Transverse colon (tissue), 4 donors: ENCODE measurements at regions not wholly inside any gene's neighbourhood (a gene's known extent, or its start where the extent isn't known, plus 50 kb on each side); places are given as distances from the start of the nearest gene placed in this dataset.

Experiments
- CTCF ChIP-seq, 5 experiments: fragments of 200-600 bp in 3 of 5; fragments of 450-650 bp in 2 of 5; sonication (generic) in 3 of 5; IDR thresholded peaks; 1 replicate in 2 of 5; 2 replicates in 3 of 5; pipeline ENCODE4 v1.5.1; 2016 to 2017; ENCODE audit warnings: antibody characterized with exemption in 5 of 5, inconsistent platforms in 3 of 5, mild to moderate bottlenecking in 2 of 5, moderate library complexity in 1 of 5
- EP300 ChIP-seq: sonication (generic); formaldehyde crosslinking; IDR thresholded peaks from one replicate; pipeline ENCODE4 v1.6.1; 2017; ENCODE audit warnings: antibody characterized with exemption, low read depth
- POLR2AphosphoS5 ChIP-seq, 3 donors: sonication (generic); formaldehyde crosslinking; IDR thresholded peaks; one replicate each; pipeline ENCODE4 v1.6.1; 2016; ENCODE audit warnings: antibody characterized with exemption in 3 of 3

- TF ChIP-seq CTCF (IDR thresholded peaks at IDR 0.05) (no peak), POLR2AphosphoS5 (IDR thresholded peaks at IDR 0.05) (no peak), EP300 (no peak)
Measured at GRCh38 chr11:90392692-90393091, 169.8 kb upstream of the CHORDC1 start.
